Activated naive CD4-positive, alpha-beta T cell treated with anti-CD3 and anti-CD28 coated beads, Interleukin-2, amount 50 U/mL, for 24 hours (primary cell): ENCODE measurements at regions not wholly inside any gene's neighbourhood (a gene's known extent, or its start where the extent isn't known, plus 50 kb on each side); places are given as distances from the start of the nearest gene placed in this dataset.
"Not testable (repeated sequence)": the region's sequence is repeated elsewhere in the genome, so short reads cannot be mapped to it uniquely, and the experiment has no call there.

Experiments used
- H3K27ac Mint-ChIP-seq: one replicate; pipeline ENCODE4 v1.8.0; 2021; ENCODE audit warnings: mild to moderate bottlenecking, mixed read lengths
- H3K27me3 Mint-ChIP-seq: one replicate; pipeline ENCODE4 v1.8.0; 2021; ENCODE audit warnings: mixed read lengths
- H3K36me3 Mint-ChIP-seq: one replicate; pipeline ENCODE4 v1.8.0; 2021; ENCODE audit warnings: mixed read lengths
- H3K4me1 Mint-ChIP-seq: one replicate; pipeline ENCODE4 v1.8.0; 2021; ENCODE audit warnings: mixed read lengths
- H3K4me3 Mint-ChIP-seq: one replicate; pipeline ENCODE4 v1.8.0; 2021; ENCODE audit warnings: mild to moderate bottlenecking, mixed read lengths
- H3K9me3 Mint-ChIP-seq: one replicate; pipeline ENCODE4 v1.8.0; 2021; ENCODE audit warnings: mixed read lengths

GRCh38 chrX:40866893-40867292, 131.6 kb upstream of the MED14 start:
- peaks cover 6% of the 10 kb centered on the region for H3K4me1 Mint-ChIP-seq
- no peak overlapping the region for H3K27ac Mint-ChIP-seq
- no peaks in the 10 kb centered on the region for H3K9me3 Mint-ChIP-seq
- H3K27me3 Mint-ChIP-seq = peaks cover 2% of the 10 kb centered on the region
- no peak overlapping the region for H3K4me3 Mint-ChIP-seq
- H3K36me3 Mint-ChIP-seq = no peaks in the 10 kb centered on the region

GRCh38 chrX:40867352-40867751, 132.0 kb upstream of the MED14 start:
- Mint-ChIP-seq H3K27ac (no peak overlapping the region), H3K27me3 (peaks cover 2% of the 10 kb centered on the region), H3K9me3 (no peaks in the 10 kb centered on the region), H3K4me1 (peaks cover 6% of the 10 kb centered on the region), H3K36me3 (no peaks in the 10 kb centered on the region), H3K4me3 (no peak overlapping the region)

DNA sequence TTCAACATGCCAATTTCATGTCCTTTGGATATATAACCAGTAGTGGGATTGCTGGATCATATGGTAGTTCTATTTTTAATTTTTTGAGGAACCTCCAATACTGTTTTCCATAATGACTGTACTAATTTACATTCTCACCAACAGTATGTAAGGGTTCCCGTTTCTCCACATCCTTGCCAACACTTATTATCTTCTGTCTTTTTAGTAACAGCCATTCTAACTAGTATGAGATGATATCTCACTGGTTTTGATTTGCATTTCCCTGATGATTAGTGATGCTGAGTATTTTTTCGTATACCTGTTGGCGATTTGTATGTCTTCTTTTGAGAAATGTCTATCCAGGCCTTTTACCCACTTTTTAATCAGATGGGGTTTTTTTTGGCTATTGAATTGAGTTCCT, 133.5 kb upstream of the MED14 start:
- no peak overlapping the region for H3K4me3 Mint-ChIP-seq
- no peaks in the 10 kb centered on the region for H3K36me3 Mint-ChIP-seq
- no peak overlapping the region for H3K27ac Mint-ChIP-seq
- peaks cover 2% of the 10 kb centered on the region for H3K27me3 Mint-ChIP-seq
- no peaks in the 10 kb centered on the region for H3K9me3 Mint-ChIP-seq
- peaks cover 6% of the 10 kb centered on the region for H3K4me1 Mint-ChIP-seq

DNA sequence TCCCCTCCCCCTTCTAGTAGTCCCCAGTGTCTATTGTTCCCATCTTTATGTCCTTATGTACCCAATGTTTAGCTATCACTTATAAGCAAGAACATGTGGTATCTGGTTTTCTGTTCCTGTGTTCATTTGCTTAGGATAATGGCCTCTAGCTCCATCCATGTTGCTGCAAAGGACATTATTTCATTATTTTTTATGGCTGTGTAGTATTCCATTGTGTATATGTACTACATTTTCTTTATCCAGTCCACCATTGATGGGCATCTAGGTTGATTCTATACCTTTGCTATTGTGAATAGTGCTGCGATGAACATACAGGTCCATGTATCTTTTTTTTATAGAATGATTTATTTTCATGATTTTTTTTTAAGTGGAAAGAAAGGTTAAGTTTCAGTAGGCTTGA, 135.6 kb upstream of the MED14 start:
- not testable (repeated sequence) for H3K27me3 Mint-ChIP-seq, H3K27ac Mint-ChIP-seq

DNA sequence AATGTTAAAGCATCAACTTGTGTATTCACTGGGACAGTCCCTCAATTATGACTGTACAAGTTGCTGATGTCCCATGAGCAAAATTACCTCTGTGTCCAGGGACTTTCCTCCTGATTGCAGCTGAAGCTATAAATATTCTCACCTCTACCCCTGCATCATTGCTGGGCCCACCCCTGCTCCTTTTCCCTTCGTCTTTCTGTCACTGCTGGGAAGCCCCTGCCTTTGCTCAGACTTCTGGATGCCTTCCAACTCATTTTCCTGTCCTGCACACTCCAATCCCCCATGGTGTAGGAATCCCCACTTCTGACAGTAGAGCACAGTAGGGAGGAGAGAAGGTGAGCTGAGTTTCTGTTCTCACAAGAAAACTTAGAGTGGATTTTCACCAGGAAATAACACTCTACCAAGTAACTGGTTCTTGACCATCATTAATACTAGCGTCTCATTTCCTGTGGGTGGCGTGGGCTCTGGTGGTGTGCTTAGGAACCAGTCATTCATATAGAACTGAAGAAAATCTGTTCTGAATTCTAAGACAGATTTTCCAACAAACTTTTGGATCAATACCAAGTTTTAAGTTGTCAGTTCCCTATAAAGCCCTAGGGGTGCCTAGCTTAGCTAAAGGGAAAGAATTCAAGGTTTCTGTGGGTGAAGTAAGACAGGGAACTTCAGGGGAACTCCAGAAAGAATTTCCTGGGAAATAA, 136.2 kb upstream of the MED14 start:
- no peaks in the 10 kb centered on the region for H3K9me3 Mint-ChIP-seq
- peak overlapping the region; percentile 86 for H3K27ac Mint-ChIP-seq
- H3K4me3 Mint-ChIP-seq = no peak overlapping the region
- no peaks in the 10 kb centered on the region for H3K36me3 Mint-ChIP-seq
- peaks cover 6% of the 10 kb centered on the region for H3K4me1 Mint-ChIP-seq
- peaks cover 2% of the 10 kb centered on the region for H3K27me3 Mint-ChIP-seq

More for the DNA sequence above, 135.6 kb upstream of the MED14 start:
- not testable (repeated sequence) for H3K4me3 Mint-ChIP-seq, H3K9me3 Mint-ChIP-seq, H3K4me1 Mint-ChIP-seq, H3K36me3 Mint-ChIP-seq

DNA sequence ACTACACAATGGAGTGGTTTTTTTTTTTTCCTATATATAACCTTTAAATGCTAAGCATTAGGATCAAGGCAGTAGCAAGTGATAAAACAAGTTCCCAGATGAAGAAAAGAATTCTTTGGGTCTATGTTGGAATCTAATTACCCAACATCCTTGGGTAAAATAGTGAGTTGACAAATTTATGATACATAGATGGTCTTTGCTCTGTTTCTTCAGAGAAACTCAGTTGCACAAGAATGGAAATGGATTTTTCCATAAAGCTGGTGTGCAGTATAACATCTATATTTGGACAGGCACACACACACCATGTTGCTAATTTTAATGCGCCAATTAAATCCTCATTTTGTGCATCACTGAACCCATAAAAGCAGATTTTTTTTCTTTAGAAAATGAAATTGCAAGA, 137.0 kb upstream of the MED14 start:
- H3K9me3 Mint-ChIP-seq = no peaks in the 10 kb centered on the region
- H3K4me3 Mint-ChIP-seq = no peak overlapping the region
- H3K27me3 Mint-ChIP-seq = peaks cover 2% of the 10 kb centered on the region
- H3K4me1 Mint-ChIP-seq = peaks cover 6% of the 10 kb centered on the region
- no peak overlapping the region for H3K27ac Mint-ChIP-seq
- no peaks in the 10 kb centered on the region for H3K36me3 Mint-ChIP-seq

DNA sequence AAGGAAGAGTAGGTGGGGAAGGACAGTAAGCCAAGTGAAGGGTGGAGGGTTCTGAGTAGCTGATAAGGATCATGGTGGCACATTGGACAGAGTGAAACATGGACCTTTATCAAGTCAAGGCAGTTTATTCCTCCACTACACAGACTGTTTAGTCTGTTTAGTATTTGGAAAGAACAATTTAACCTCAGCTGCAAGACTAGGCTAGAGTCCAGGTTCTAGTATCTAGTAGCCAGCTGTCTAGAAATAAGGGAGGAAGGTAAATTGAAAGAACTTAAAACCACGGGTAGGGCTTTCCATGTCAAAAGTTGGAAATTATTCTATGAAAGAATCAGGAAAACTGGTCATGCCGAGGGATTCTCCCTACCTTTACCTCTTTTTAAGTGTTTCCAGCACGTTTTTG, 140.1 kb upstream of the MED14 start:
- H3K27me3 Mint-ChIP-seq = no peaks in the 10 kb centered on the region
- no peaks in the 10 kb centered on the region for H3K36me3 Mint-ChIP-seq
- H3K4me1 Mint-ChIP-seq = peaks cover 11% of the 10 kb centered on the region
- H3K4me3 Mint-ChIP-seq = no peak overlapping the region
- no peak overlapping the region for H3K27ac Mint-ChIP-seq
- H3K9me3 Mint-ChIP-seq = no peaks in the 10 kb centered on the region

DNA sequence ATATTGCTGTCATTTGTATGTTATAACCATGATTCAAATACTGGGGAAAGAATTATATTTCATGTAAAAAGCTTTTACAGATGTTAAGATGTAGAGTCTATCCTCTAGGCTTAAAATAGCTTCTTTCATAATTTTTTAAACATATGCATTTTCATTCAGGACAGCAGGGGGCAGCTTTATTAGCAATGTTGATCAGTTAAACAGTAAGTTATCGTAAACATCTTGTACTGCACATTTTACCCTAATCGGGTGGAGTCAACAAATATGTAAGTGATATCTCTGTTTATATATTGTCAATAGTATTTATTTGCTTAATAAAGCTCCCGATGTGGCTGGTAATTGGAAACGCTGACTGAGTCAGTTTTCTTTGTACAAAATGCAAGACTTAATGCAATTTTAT, 142.5 kb upstream of the MED14 start:
- Mint-ChIP-seq H3K27me3 (no peaks in the 10 kb centered on the region), H3K36me3 (no peaks in the 10 kb centered on the region), H3K4me1 (peaks cover 4% of the 10 kb centered on the region), H3K9me3 (no peaks in the 10 kb centered on the region), H3K4me3 (no peak overlapping the region), H3K27ac (no peak overlapping the region)

DNA sequence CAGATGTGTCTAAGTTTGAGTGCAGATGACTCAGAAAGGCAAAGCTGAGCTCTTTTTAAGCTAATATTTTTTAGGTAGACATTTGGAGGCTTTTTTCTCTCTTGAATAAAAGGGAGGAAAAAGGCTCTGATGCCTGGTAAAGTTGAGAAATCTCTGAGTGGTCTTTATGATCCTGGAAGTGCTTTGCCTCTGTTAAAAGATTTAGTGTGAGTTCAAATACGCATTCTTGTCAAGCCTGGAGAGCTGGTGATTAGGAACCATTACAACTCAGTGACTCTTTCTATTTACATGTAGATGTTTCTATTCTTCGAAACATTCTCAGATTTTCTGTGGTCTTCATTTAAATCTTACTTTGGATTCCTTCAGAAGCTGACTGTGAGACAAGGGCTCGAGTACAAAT, 143.4 kb upstream of the MED14 start:
- no peak overlapping the region for H3K27ac Mint-ChIP-seq

GRCh38 chrX:40879172-40879571, 143.8 kb upstream of the MED14 start:
- H3K4me3 Mint-ChIP-seq, H3K27me3 Mint-ChIP-seq: not testable (repeated sequence)

More for the DNA sequence above, 143.4 kb upstream of the MED14 start:
- no peaks in the 10 kb centered on the region for H3K9me3 Mint-ChIP-seq
- peaks cover 4% of the 10 kb centered on the region for H3K4me1 Mint-ChIP-seq
- no peaks in the 10 kb centered on the region for H3K36me3 Mint-ChIP-seq
- H3K4me3 Mint-ChIP-seq = no peak overlapping the region
- no peaks in the 10 kb centered on the region for H3K27me3 Mint-ChIP-seq

DNA sequence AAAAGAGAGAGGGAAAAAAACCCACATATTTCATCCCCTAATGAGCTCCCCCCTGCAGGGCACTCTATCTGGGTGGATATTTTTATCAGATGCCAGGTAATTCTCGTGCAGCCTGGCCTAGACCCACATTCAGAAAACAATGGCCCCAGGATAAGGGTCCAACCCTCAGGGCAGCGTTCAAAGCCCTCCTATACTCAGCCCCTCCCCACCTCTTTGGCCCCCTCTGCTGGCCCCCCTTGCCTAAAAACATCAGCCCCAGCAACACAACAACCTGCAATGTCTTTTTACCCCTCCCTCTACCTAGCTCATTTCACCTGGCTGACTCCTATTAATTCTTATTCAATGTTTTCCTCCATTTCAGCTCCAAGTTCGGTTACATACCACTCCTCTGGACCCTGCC, 145.4 kb upstream of the MED14 start:
- Mint-ChIP-seq H3K27me3 (no peaks in the 10 kb centered on the region), H3K4me3 (no peak overlapping the region), H3K27ac (no peak overlapping the region), H3K36me3 (no peaks in the 10 kb centered on the region), H3K4me1 (peaks cover 4% of the 10 kb centered on the region), H3K9me3 (no peaks in the 10 kb centered on the region)

More at GRCh38 chrX:40879172-40879571, 143.8 kb upstream of the MED14 start:
- not testable (repeated sequence) for H3K4me1 Mint-ChIP-seq, H3K36me3 Mint-ChIP-seq, H3K9me3 Mint-ChIP-seq
- H3K27ac Mint-ChIP-seq = peak overlapping the region; percentile 14

- Mint-ChIP-seq H3K9me3 (no peaks in the 10 kb centered on the region), H3K27me3 (no peaks in the 10 kb centered on the region), H3K4me1 (peaks cover 5% of the 10 kb centered on the region), H3K36me3 (no peaks in the 10 kb centered on the region), H3K27ac (no peak overlapping the region), H3K4me3 (no peak overlapping the region)
Measured at GRCh38 chrX:40883021-40883619, 147.8 kb upstream of the MED14 start.

- Mint-ChIP-seq H3K4me3 (no peak overlapping the region), H3K27ac (no peak overlapping the region), H3K27me3 (no peaks in the 10 kb centered on the region), H3K4me1 (peaks cover 8% of the 10 kb centered on the region), H3K36me3 (no peaks in the 10 kb centered on the region), H3K9me3 (no peaks in the 10 kb centered on the region)
Measured at GRCh38 chrX:40885989-40886388, 150.6 kb upstream of the MED14 start.

DNA sequence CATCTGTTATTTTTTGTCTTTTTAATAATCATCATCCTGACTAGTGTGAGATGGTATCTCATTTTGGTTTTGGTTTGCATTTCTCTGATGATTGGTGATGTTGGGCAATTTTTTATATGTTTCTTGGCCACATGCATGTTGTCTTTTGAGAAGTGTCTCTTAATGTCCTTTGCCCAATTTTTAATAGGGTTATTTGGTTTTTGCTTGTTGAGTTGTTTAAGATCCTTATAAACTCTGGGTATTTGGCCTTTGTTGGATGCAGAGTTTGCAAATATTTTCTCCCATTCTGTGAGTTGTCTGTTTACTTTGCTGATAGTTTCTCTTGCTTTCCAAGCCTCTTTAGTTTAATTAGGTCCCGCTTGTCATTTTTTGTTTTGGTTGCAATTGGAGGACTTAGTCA, 152.1 kb upstream of the MED14 start:
- H3K36me3 Mint-ChIP-seq = no peaks in the 10 kb centered on the region
- no peaks in the 10 kb centered on the region for H3K9me3 Mint-ChIP-seq
- H3K4me3 Mint-ChIP-seq = no peak overlapping the region
- peaks cover 8% of the 10 kb centered on the region for H3K4me1 Mint-ChIP-seq
- H3K27ac Mint-ChIP-seq = no peak overlapping the region
- H3K27me3 Mint-ChIP-seq = no peaks in the 10 kb centered on the region

- no peaks in the 10 kb centered on the region for H3K9me3 Mint-ChIP-seq
- no peak overlapping the region for H3K4me3 Mint-ChIP-seq
- H3K27ac Mint-ChIP-seq = no peak overlapping the region
- H3K4me1 Mint-ChIP-seq = peaks cover 8% of the 10 kb centered on the region
- H3K36me3 Mint-ChIP-seq = no peaks in the 10 kb centered on the region
- H3K27me3 Mint-ChIP-seq = no peaks in the 10 kb centered on the region
Measured at GRCh38 chrX:40891798-40892197, 156.5 kb upstream of the MED14 start.

DNA sequence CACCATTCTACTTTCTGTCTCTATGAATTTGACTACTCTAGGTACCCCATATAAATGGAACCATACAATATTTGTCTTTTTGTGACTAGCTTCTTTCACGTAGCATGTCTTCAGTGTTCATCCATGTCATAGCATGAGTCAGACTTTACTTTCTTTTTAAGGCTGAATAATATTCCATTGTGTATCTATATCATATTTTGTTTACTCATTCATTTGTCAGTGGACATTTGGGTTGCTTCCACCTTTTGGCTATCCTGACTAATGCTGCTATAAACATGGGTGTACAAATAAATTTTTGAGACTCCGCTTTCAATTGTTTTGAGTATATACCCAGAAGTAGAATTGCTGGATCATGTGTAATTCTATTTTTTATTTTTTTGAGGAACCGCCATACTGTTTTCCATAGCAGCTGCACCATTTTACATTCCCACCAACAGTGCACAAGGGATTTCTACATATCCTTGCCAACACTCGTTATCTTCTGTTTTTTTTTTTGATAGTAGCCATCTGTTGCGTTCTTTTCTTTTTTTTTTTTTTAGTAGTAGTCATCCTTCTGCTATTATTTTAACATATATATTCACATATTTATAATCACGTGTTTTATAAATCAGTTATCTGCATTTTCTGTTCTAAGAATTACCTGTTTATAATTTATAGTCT, 158.0 kb upstream of the MED14 start:
- no peak overlapping the region for H3K4me3 Mint-ChIP-seq
- peaks cover 3% of the 10 kb centered on the region for H3K4me1 Mint-ChIP-seq
- no peaks in the 10 kb centered on the region for H3K36me3 Mint-ChIP-seq
- no peak overlapping the region for H3K27ac Mint-ChIP-seq
- no peaks in the 10 kb centered on the region for H3K9me3 Mint-ChIP-seq
- H3K27me3 Mint-ChIP-seq = no peaks in the 10 kb centered on the region
